GM19463 (cell line): ENCODE measurements at regions not wholly inside any gene's neighbourhood (a gene's known extent, or its start where the extent isn't known, plus 50 kb on each side); places are given as distances from the start of the nearest gene placed in this dataset.
"Not testable (repeated sequence)": the region's sequence is repeated elsewhere in the genome, so short reads cannot be mapped to it uniquely, and the experiment has no call there.

Experiments
- ATAC-seq: cut with Tn5 transposase; IDR thresholded peaks from one replicate; pipeline ENCODE4 v1.9.1; 2021; ENCODE audit warnings: mild to moderate bottlenecking, moderate library complexity; ENCODE audit not compliant: unreplicated experiment

DNA sequence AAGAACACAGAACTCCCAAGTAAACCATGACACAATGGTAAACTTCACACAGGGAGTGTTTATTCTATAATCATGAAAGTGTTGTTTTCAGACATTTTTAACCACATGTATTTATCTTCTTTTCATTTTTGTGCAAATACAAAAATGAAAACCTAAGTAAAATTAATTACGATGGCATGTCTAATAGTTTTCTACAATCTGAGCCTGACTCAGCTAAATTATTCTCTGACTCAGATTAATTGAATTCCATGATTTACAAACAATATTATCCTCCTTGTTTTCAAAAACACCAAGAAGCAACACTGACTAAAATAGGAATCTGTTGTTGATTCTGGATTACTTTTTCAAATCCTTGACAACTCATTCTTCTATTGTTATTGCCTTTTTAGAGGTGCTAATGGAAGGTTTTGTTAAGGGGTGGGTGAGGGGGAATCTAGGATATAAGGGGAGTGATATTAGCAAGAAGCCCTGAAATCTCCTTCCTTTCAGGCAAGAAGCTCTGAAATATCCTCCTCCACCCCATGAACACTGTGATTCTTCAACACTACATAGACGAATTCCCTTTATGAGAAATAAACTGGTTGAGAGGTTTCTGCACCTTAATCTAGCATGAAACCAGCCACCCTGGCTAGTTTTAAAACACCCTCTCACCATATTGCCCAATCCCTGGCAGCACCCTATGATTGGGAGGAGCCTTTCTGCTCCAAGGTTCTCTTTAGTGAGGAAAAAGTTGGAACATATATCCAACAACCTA, 1057.7 kb upstream of the PCDH20 start:
- no peak for ATAC-seq

DNA sequence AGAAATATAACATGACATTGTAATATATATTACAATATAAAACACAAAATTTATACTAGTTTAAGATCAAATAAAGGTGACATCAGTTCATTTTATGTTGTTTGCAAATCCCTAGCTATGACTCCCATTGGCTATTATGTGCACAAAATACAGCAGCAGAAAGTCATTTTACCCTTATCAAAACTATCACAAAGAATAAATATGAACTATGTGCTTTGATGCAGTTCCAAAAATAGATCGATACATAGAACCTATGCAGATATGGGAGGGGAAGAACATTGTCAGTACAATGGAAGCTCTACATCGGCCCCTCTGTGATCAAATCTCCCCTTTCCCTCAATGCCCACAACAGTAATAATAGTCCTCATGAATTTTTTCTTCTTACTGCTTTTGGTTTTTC, 1038.1 kb upstream of the PCDH20 start:
- ATAC-seq, result no peak

- no peak for ATAC-seq
These were observed 1035.1 kb upstream of the PCDH20 start for GRCh38 chr13:62450759-62451158.

DNA sequence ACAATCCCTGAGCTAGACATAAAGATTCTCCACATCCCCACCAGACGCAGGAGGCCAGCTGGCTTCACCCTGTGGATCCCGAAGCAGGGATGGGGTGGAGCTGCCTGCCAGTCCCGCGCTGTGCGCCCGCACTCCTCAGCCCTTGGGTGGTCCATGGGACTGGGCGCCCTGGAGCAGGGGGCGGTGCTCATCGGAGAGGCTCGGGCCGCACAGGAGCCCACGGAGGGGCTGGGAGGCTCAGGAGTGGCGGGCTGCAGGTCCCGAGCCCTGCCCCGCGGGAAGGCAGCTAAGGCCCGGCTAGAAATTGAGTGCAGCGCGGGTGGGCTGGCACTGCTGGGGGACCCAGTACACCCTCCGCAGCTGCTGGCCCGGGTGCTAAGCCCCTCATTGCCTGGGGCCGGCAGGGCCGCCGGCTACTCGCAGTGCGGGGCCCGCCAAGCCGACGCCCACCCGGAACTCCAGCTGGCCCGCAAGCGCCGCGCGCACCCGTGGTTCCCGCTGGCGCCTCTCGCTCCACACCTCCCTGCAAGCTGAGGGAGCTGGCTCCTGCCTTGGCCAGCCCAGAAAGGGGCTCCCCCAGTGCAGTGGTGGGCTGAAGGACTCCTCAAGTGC, 1032.2 kb upstream of the PCDH20 start:
- not testable (repeated sequence) for ATAC-seq

GRCh38 chr13:62444805-62445204, 1029.2 kb upstream of the PCDH20 start:
- ATAC-seq, result no peak

GRCh38 chr13:62434081-62434480, 1018.4 kb upstream of the PCDH20 start:
- ATAC-seq, result no peak

- ATAC-seq, result no peak
These were observed 1018.0 kb upstream of the PCDH20 start for GRCh38 chr13:62433660-62434059.

DNA sequence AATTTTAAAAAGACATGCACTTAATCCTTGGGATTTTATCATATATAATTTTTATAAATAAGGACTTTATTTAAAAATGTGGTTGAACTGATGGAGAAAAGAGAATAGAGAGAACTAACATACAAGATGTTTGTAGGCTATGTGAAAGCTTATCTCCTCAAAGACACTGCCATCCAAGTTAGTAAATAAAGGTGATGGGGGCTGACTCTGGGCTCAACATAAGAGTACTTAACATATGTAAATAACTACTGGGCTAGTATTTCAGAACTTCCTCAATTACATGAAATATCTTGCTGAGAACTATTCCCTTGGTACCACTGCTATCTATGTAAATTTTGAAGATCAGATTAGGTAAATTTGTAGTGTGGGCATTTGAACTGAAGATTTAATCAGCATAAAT, 1017.3 kb upstream of the PCDH20 start:
- ATAC-seq, result no peak

GRCh38 chr13:62432295-62432694, 1016.6 kb upstream of the PCDH20 start:
- no peak for ATAC-seq

GRCh38 chr13:62431852-62432251, 1016.2 kb upstream of the PCDH20 start:
- no peak for ATAC-seq

- ATAC-seq, result no peak
These were observed 1003.2 kb upstream of the PCDH20 start for GRCh38 chr13:62418872-62419271.

- no peak for ATAC-seq
These were observed 1002.7 kb upstream of the PCDH20 start for GRCh38 chr13:62418376-62418775.

DNA sequence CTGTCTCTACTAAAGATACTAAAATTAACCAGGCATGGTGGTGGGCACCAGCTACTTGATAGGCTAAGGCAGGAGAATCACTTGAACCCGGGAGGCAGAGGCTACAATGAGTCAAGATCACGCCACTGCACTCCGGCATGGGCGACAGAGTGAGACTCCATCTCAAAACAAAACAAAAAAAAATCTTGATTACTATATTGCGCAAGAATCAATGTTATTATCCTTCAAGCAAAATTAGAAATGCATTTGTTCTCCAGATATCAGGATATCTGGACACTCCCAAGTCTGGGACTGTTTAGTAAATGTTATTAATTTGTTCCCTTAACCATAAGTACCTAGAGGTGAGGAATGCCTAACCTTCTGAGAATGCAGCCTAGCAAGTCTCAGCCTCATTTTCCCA, 992.2 kb upstream of the PCDH20 start:
- ATAC-seq, result no peak

DNA sequence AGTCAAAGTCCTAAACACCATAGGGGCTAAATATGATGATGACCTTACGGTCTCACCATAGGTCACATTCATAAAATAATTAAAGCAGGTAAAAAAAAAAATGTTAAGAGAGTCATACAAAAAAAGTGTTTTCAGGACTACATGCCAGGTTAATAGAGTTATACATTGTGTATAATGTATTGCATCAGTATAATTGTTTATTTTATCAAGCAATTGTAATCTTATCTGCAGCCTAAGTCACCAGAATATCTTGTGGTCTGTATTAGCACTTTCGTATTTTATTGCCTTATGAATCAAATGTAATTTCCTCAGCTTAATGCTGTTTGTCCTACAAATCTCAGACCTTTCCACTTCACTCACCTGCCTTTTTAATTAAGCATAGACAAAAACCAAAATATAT, 972.9 kb upstream of the PCDH20 start:
- ATAC-seq, result no peak

DNA sequence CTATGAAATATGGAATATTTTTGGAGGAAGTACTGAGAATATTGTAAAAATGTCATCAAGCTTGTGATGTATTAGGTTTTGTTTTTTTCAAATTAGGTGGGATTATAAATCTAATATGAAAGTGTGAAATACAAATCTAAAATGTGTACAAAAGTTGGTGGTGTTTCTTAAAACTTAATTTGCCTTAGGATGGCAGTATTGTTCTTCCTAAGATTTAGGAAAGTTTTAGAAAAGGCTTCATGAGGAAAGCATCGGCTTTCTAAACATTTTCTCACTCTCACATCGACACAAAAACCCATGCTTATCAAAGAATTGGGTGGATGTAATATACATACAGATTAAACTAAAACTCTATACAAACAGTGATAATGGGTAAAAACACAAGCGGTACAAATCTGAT, 972.0 kb upstream of the PCDH20 start:
- ATAC-seq, result no peak

GRCh38 chr13:62379241-62379640, 963.6 kb upstream of the PCDH20 start:
- ATAC-seq, result not testable (repeated sequence)

DNA sequence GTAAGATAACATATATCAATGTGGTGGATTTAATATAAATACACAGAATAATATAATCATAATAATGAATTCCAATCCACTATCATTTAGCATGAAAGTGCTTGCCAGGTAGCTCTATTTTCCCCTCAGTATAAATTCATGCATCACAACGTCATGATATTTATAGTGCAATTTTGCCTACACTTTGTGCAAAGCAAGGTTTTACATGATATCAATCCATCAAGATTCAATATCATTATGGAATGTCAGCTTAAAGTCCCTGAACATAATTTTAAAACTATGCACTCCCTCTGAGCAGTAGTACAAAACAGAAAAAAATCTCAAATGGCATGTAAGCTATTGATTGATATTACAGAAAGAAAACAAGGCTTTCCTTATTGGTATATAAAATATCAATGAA, 962.2 kb upstream of the PCDH20 start:
- ATAC-seq, result no peak

- ATAC-seq, result no peak
These were observed 960.0 kb upstream of the PCDH20 start for GRCh38 chr13:62375653-62376052.

DNA sequence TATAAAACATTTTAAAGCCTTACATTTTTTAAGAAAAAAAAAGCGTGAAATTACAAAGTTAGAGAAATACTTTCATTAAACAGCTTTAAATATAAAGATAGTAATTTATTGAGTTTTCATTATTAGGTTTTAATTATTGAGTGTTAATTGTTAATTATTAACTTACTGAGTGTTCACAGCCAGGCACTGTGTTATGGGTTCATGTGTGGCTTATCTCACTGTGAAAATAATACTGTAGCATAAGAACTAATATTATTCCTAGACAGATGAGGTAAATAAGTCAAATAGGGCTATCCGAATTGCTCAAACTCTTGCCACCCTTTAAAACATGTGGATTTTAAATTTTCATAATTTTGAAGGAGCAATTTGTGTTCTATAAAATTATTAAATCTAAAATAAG, 956.1 kb upstream of the PCDH20 start:
- no peak for ATAC-seq

GRCh38 chr13:62367971-62368370, 952.3 kb upstream of the PCDH20 start:
- not testable (repeated sequence) for ATAC-seq

DNA sequence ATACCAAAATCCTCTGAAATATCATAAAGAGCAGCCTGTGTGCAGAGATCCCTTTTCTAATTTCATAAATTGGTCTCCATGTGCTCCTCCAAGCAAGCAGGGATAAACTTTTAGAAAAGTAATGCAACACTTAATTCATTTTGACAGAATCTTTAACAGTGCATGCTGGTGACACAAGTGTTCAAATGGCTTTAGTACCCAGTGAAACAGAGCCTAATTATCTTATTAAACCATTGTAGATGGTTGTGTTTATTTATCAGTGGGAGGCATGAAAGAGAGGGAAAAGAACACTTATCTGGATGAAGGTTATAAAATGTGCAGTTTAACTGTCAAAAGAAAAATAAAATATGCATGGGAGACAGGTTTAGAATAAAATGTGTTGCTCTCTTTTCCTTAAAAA, 945.0 kb upstream of the PCDH20 start:
- ATAC-seq, result no peak

DNA sequence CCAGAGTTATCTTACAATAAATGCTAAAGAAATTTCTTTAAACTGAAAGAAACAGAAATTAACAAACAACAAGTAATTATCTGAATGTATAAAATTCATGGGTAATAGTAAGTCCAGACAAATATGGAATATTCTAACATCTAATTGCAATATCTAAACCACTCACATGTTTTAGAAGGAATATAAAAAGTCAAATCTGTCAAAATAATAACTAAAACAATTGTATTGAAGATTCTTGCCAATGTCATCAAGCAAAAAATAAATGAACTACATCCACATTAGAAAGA, 942.9 kb upstream of the PCDH20 start:
- ATAC-seq, result no peak
